ENCODE measurements at regions not wholly inside any gene's neighbourhood (a gene's known extent, or its start where the extent isn't known, plus 50 kb on each side); places are given as distances from the start of the nearest gene placed in this dataset.

DNA sequence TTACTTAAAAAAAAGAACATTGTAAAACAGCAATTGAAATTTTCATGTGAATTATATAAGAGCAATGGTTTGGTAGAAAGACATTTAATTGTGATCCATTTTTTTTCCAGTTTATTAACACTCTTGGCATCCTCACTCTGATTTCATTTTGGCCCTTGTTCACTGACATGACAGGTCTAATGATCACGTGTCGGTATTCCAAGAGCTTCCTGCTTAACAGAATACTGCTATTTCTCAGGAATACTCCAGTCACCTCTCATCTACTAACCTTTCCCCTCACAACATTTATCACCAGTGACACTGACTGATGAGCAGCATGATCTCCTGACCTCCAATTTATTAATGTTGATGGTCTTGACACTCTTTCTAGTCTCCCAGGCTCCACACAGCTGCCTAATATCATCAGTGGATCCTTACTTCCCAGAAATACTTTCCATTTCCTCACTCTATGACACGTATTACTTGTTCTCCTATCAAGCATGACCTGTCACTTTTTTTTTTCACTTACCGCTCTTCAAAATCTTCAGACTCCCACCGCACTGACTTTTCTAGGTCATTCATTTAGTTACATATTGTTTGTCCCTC, 847.8 kb upstream of the SLIT2 start:
- TF ChIP-seq JUN (IDR thresholded peaks at IDR 0.05; ENCODE audit: borderline replicate concordance, insufficient read depth, insufficient read length, low read depth) = no peak
- no peak for TF ChIP-seq CTCF (IDR thresholded peaks at IDR 0.05; ENCODE audit: extremely low read depth in 1 of 2, insufficient read depth in 1 of 2, low read depth in 1 of 2, low read length in 2 of 2)
- TF ChIP-seq EZH2 (IDR thresholded peaks at IDR 0.05; ENCODE audit: borderline replicate concordance, low read depth, low read length, severe bottlenecking) = no peak
- no peak for TF ChIP-seq POLR2A (IDR thresholded peaks at IDR 0.05; ENCODE audit: low read depth, low read length)

Measured in endothelial cell of umbilical vein (primary cell).